ENCODE measurements at regions not wholly inside any gene's neighbourhood (a gene's known extent, or its start where the extent isn't known, plus 50 kb on each side); places are given as distances from the start of the nearest gene placed in this dataset.
"Not testable (repeated sequence)": the region's sequence is repeated elsewhere in the genome, so short reads cannot be mapped to it uniquely, and the experiment has no call there.

GRCh38 chr2:117613101-117613500, 201.4 kb upstream of the DDX18 start:
- FAIRE-seq = no peak
- no peak for DNase-seq (ENCODE audit: insufficient read length, low spot score)

DNA sequence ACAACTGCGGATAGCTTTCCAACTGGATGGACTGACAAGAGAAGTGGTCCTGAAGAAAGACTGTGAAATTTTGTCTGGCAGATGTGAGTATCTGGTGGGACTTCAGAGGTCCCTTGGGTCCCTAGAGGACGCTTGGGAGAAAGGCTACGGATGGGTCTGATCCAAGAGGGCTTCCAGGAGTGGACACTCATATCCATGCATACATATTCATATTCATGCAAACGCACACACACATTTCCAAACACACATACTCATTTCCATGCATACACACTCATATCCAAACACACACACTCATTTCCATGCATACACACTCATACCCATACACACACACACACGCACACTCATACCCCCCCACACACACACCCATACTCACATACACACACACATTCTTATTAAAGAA, 200.2 kb upstream of the DDX18 start:
- DNase-seq (ENCODE audit: insufficient read length, low spot score) = no peak
- FAIRE-seq = no peak

DNA sequence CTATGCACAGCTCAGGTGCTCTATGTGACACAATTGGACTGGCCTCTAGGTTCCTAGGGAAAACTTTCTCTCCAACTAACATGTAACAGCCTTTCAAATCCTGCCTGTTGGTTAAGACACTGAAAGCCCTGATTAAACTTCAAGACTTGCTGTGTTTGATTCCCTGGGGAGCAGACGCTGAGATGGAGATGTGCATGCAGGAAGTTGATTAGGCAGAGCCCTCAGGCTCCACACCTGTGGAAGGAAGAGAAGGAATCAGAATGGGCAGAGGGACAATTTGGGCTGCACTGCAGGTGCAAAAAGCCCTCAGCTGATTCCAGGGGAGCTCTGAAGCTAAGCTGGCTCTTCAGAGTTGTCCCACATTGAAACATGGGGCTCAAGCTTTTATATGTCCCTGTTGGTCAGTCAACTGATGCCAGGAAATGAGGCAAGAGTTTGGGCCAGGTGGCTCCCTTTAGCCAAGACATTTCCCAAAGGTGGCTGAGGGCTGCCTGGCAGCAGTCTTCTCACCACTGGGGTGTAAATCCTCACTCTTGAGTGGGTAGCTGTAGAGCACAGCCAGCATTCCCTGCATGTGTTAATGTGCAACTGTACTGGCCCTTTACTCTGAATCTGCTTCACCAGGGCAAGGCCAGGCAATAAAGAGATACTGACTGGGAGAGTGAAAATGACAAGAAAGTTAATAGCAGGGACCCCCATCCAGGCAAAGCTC, 199.5 kb upstream of the DDX18 start:
- FAIRE-seq = no peak
- no peak for DNase-seq (ENCODE audit: insufficient read length, low spot score)

- no peak for DNase-seq (ENCODE audit: insufficient read length, low spot score)
- FAIRE-seq = no peak
Measured at GRCh38 chr2:117618607-117619006, 195.9 kb upstream of the DDX18 start.

- no peak for DNase-seq (ENCODE audit: insufficient read length, low spot score)
- no peak for FAIRE-seq
Measured at GRCh38 chr2:117621326-117621725, 193.2 kb upstream of the DDX18 start.

GRCh38 chr2:117623175-117623574, 191.3 kb upstream of the DDX18 start:
- FAIRE-seq; DNase-seq (ENCODE audit: insufficient read length, low spot score): not testable (repeated sequence)

DNA sequence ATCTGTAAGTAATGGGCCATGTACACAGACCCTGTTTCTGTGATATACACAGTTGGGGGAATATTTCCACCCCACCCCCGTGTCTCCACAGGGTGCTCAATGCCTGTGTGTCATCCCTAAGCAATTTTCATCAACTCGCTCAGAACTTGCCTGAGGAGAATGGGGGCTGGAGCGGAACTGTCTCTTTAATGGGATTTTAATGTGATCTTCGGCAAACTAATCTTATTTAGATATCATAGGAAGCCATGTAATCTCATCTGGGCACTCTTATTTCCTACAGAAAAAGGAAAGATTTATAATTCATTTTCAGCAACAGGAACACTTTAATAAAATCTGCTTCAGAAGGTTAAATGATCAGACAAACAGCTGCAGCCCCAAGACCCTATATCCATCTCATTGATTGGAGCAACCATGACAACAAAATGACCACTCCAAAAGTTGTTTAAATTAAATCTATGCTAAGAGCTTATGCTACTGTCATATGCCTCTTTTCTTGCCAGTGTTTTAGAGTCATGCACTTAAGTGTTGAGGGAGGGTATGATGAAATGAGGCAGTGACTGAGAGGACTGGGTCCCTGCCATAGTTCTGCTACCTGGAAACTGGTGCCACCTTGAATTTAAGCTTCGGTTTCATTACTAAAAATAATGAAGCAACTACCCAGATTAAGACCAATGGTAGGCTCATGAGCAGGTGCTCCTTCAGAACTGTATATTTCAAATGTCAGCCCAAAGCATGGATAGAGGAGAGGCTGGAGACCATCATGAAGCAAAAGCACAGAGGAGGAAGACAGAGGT, 183.1 kb upstream of the DDX18 start:
- FAIRE-seq (no peak), DNase-seq (ENCODE audit: insufficient read length, low spot score) (no peak)

- no peak for DNase-seq (ENCODE audit: insufficient read length, low spot score)
- no peak for FAIRE-seq
Measured at GRCh38 chr2:117635481-117635880, 179.0 kb upstream of the DDX18 start.

DNA sequence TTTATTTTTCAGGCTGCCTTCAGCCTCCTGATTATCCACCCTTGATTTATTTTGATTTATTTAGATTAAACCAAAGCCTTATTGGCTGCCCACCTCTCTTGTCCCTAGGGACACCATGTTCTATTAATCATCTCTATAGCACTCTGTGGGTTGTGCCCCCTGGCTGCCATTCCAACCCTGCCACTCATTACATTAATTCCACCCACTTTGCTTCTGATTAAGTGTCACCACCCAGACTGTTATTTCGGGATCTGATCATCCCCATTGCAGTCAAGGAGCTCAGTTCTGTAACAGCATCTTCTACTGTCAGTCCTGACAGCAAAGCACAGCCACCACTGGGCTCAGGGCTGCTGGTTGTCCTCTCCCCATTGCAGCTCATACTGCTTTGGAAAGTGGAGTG, 175.1 kb upstream of the DDX18 start:
- no peak for FAIRE-seq
- DNase-seq (ENCODE audit: insufficient read length, low spot score) = no peak

DNA sequence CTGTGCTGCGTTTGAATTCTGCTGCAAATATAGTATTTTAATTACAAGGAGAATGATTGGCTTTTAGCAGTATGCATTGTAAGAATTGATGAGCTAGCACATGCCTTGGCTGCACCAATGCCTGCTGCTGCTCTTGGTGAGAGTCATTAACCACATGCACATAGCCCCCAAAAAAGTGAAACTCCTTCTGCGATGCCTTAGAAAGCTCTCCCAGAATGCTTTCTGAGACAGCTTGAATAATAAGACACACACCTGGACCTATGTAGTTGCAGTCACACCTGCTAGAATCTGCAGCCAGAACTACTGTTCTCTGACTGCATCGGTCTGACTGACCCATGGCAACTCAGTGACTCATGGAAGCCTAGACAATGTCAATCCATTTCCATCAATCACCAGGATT, 170.1 kb upstream of the DDX18 start:
- FAIRE-seq = no peak

DNA sequence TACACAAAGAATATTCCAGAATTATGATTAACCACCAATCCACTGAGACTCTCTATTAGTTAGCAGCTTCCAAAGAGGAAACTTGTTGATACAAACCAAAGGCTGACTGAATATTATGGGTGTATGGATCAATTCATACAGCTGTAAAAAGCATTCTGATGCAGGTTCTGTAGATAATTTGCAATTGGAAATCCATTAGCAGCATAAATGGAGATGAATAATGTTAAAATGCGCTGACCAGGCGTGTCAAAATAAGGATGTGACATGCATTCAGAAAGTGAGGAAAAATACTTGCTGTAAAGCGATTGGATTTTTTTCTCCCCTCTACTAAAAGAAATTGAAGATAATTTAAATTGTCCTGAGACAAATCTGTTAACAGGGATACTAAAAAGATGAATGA, 169.0 kb upstream of the DDX18 start:
- no peak for FAIRE-seq
- DNase-seq (ENCODE audit: insufficient read length, low spot score) = no peak

More for the DNA sequence above, 170.1 kb upstream of the DDX18 start:
- DNase-seq (ENCODE audit: insufficient read length, low spot score) = no peak

DNA sequence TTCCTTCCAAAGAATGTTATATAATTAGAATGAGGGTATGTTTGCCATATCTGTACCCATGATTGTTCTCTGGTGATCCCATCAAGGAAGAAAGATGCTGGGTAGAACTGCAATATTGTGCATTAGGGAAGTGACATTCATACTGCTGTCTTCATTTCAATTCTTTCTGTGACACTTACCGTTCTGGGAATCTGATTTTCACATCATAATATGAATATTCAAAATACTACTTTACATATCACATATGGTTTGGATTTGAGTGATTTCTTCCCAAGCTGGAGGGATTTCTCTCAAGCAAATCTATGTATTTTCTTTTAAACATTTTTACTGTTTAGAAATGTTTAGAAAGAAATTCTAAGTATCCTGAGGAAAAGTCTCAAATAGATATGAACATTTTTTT, 168.4 kb upstream of the DDX18 start:
- DNase-seq (ENCODE audit: insufficient read length, low spot score) (no peak), FAIRE-seq (no peak)

DNA sequence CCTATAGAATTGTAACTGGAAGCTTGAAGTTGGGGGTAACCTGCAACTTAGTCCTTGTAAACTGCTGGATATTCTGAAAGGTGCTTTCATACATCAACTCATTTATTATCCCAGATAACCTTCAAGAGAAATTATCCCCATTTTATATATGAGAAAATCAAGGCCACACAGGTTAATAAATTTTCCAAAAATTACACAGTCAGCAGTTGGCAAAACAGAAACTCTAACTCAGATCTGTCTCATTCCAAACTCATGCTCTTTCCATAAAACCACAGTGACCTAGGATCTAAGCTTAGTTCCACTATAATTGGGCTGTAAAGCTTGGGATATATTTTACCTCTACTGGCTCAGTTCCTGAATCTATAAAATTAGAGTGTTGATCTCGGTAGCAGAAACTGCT, 167.6 kb upstream of the DDX18 start:
- no peak for FAIRE-seq
- no peak for DNase-seq (ENCODE audit: insufficient read length, low spot score)

- DNase-seq (ENCODE audit: insufficient read length, low spot score) (no peak), FAIRE-seq (no peak)
Measured at GRCh38 chr2:117656546-117656945, 157.9 kb upstream of the DDX18 start.

GRCh38 chr2:117661619-117662018, 152.9 kb upstream of the DDX18 start:
- no peak for FAIRE-seq
- no peak for DNase-seq (ENCODE audit: insufficient read length, low spot score)

DNA sequence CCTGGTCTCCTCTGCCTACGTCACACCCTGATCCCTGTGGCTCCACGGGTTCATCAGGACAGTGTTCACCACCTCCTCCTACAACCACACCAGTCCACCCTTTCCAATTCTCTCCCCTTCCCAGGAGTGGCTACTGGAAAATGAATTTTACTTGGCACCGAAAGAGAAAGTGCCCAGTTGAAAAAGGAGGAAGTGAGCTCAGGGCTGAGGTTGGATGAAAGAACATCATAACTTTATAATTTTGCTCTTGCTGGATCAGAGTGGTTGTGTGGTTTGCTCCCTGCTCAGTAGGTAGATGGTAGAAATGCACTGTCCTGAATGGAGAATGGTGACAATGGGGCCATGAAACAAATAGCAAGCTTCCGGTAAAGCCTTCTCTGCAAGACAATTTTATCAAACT, 140.3 kb upstream of the DDX18 start:
- FAIRE-seq (no peak), DNase-seq (ENCODE audit: insufficient read length, low spot score) (no peak)

- DNase-seq (ENCODE audit: insufficient read length, low spot score) = no peak
- no peak for FAIRE-seq
Measured at GRCh38 chr2:117679952-117680351, 134.5 kb upstream of the DDX18 start.

- no peak for FAIRE-seq
Measured at GRCh38 chr2:117684919-117685318, 129.6 kb upstream of the DDX18 start.

DNA sequence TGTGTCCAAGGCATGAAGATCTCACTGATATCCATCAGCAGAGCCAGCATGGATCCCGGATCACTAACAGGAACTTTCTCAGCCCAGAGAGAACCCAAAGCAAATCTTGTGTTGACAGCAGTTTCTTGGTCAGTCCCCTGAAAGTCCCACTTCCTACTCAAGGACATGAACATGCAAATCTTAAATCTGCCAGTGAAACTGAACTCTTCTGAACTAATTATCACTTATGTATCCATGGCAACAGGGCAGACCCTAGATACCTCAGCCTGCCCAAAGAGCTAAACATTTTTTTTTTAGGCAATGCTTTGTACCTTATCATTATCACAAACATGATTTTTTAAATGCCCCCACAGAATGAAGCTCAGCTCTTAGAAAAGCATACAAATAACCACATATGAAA, 127.8 kb upstream of the DDX18 start:
- FAIRE-seq = peak; percentile 76

More at GRCh38 chr2:117684919-117685318, 129.6 kb upstream of the DDX18 start:
- DNase-seq (ENCODE audit: insufficient read length, low spot score) = no peak

DNA sequence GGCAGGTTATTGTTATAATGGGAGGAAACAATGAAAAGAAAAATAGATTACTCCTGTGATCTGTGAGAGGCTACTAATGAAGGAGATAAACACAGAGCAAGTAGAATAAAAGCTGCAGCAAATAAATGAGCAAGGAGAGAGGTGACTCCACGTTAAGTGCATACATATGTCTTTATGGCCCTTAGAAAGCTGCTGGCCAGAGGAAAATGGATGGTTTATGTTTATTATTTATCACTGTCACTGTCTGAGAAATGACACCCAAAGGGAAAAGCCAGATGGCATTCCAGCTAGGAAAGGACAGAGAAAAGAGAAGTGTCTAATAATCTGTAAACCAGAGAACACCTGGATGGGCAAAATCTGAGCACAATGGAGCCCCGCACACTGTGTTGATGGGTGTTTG, 122.9 kb upstream of the DDX18 start:
- no peak for FAIRE-seq
- no peak for DNase-seq (ENCODE audit: insufficient read length, low spot score)

More for the DNA sequence above, 127.8 kb upstream of the DDX18 start:
- DNase-seq (ENCODE audit: insufficient read length, low spot score) = peak; percentile 5

GRCh38 chr2:117692001-117692763, 122.3 kb upstream of the DDX18 start:
- DNase-seq (ENCODE audit: insufficient read length, low spot score) (no peak), FAIRE-seq (no peak)
